H9 (cell line): ENCODE measurements at regions not wholly inside any gene's neighbourhood (a gene's known extent, or its start where the extent isn't known, plus 50 kb on each side); places are given as distances from the start of the nearest gene placed in this dataset.

ENCODE experiments used
- DNase-seq: peaks from one replicate; pipeline ENCODE4 v3.0.0-alpha.2; 2017
- H2AFZ ChIP-seq: one replicate; pipeline ENCODE4 v1.6.1; 2013; ENCODE audit warnings: mild to moderate bottlenecking, low read length, control low read depth, moderate library complexity
- H2AK5ac ChIP-seq: 2 replicates; pipeline ENCODE4 v1.6.1; 2013; ENCODE audit warnings: low read length, control low read depth, mixed read lengths; ENCODE audit not compliant: insufficient read length
- H2BK120ac ChIP-seq: one replicate; pipeline ENCODE4 v1.6.1; 2013; ENCODE audit warnings: low read depth, mild to moderate bottlenecking, low read length, control low read depth, inconsistent platforms; ENCODE audit not compliant: poor library complexity, severe bottlenecking
- H2BK12ac ChIP-seq: 2 replicates; pipeline ENCODE4 v1.6.1; 2013; ENCODE audit warnings: low read length, control low read depth, mixed read lengths, low read depth; ENCODE audit not compliant: insufficient read length
- H2BK15ac ChIP-seq: 2 replicates; pipeline ENCODE4 v1.6.1; 2013; ENCODE audit warnings: low read depth, low read length, control low read depth
- H2BK20ac ChIP-seq: one replicate; pipeline ENCODE4 v1.6.1; 2013; ENCODE audit warnings: low read depth, mild to moderate bottlenecking, low read length, control low read depth, inconsistent platforms; ENCODE audit not compliant: poor library complexity, severe bottlenecking
- H2BK5ac ChIP-seq: 2 replicates; pipeline ENCODE4 v1.6.1; 2013; ENCODE audit warnings: low read length, control low read depth, mixed read lengths; ENCODE audit not compliant: insufficient read length
- H3K14ac ChIP-seq: 2 replicates; pipeline ENCODE4 v1.6.1; 2013; ENCODE audit warnings: low read length, control low read depth; ENCODE audit not compliant: insufficient read depth
- H3K18ac ChIP-seq: 2 replicates; pipeline ENCODE4 v1.6.1; 2013; ENCODE audit warnings: low read depth, mild to moderate bottlenecking, mixed read lengths, low read length, control low read depth; ENCODE audit not compliant: insufficient read length
- H3K23ac ChIP-seq: 2 replicates; pipeline ENCODE4 v1.6.1; 2013; ENCODE audit warnings: low read length, control low read depth, mixed read lengths, low read depth; ENCODE audit not compliant: insufficient read length
- H3K23me2 ChIP-seq: 2 replicates; pipeline ENCODE4 v1.6.1; 2013; ENCODE audit warnings: low read depth, mild to moderate bottlenecking, mixed read lengths, low read length, control low read depth; ENCODE audit not compliant: insufficient read length, poor library complexity, severe bottlenecking
- H3K27ac ChIP-seq: 2 replicates; pipeline ENCODE4 v1.5.1; 2013; ENCODE audit warnings: low read length, control low read depth, mixed read lengths, low read depth; ENCODE audit not compliant: insufficient read length
- H3K27me3 ChIP-seq: 2 replicates; pipeline ENCODE4 v1.6.1; 2013; ENCODE audit warnings: low read length, control low read depth, inconsistent platforms; ENCODE audit not compliant: insufficient read depth
- H3K4ac ChIP-seq: 2 replicates; pipeline ENCODE4 v1.6.1; 2013; ENCODE audit warnings: low read depth, mild to moderate bottlenecking, control low read depth, inconsistent platforms, low read length, moderate library complexity
- H3K4me1 ChIP-seq: 2 replicates; pipeline ENCODE4 v1.6.1; 2013; ENCODE audit warnings: low read length, control low read depth, inconsistent platforms; ENCODE audit not compliant: insufficient read depth
- H3K4me2 ChIP-seq: 2 replicates; pipeline ENCODE4 v1.6.1; 2013; ENCODE audit warnings: low read length, control low read depth, mixed read lengths; ENCODE audit not compliant: insufficient read length, insufficient read depth
- H3K56ac ChIP-seq: 2 replicates; pipeline ENCODE4 v1.6.1; 2013; ENCODE audit warnings: low read depth, mild to moderate bottlenecking, mixed read lengths, low read length, control low read depth; ENCODE audit not compliant: insufficient read length
- H3K79me1 ChIP-seq: 2 replicates; pipeline ENCODE4 v1.6.1; 2013; ENCODE audit warnings: low read depth, mild to moderate bottlenecking, moderate library complexity, low read length, control low read depth, inconsistent platforms; ENCODE audit not compliant: insufficient read depth, poor library complexity, severe bottlenecking
- H3K79me2 ChIP-seq: 2 replicates; pipeline ENCODE4 v1.6.1; 2013; ENCODE audit warnings: low read length, control low read depth, inconsistent platforms; ENCODE audit not compliant: insufficient read depth
- H3K9ac ChIP-seq: 2 replicates; pipeline ENCODE4 v1.6.1; 2013; ENCODE audit warnings: low read length, control low read depth, mixed read lengths; ENCODE audit not compliant: insufficient read length; ENCODE audit errors: extremely low read depth
- H3K9me3 ChIP-seq: one replicate; pipeline ENCODE4 v1.6.1; 2013; ENCODE audit warnings: low read depth, low read length, inconsistent platforms; ENCODE audit not compliant: control insufficient read depth
- H3T11ph ChIP-seq: one replicate; pipeline ENCODE4 v1.6.1; 2013; ENCODE audit warnings: mild to moderate bottlenecking, low read length, control low read depth, inconsistent platforms
- H4K20me1 ChIP-seq: one replicate; pipeline ENCODE4 v1.6.1; 2013; ENCODE audit not compliant: control insufficient read depth, insufficient read length, insufficient read depth
- H4K5ac ChIP-seq: 2 replicates; pipeline ENCODE4 v1.6.1; 2013; ENCODE audit warnings: low read depth, mild to moderate bottlenecking, mixed read lengths, low read length, control low read depth; ENCODE audit not compliant: insufficient read length
- H4K8ac ChIP-seq: replicated peaks from 2 replicates; pipeline ENCODE4 v1.6.1; 2013; ENCODE audit warnings: low read length, control low read depth, mixed read lengths, low read depth; ENCODE audit not compliant: insufficient read length
- H4K91ac ChIP-seq: 2 replicates; pipeline ENCODE4 v1.6.1; 2013; ENCODE audit warnings: low read depth, mild to moderate bottlenecking, moderate library complexity, mixed read lengths, low read length, control low read depth; ENCODE audit not compliant: insufficient read length
- H3K27ac Mint-ChIP-seq, 3 experiments: 2 replicates in 2 of 3; 3 replicates in 1 of 3; pipeline ENCODE4 v1.8.0; 2020 to 2021; ENCODE audit warnings: mixed read lengths in 3 of 3, mild to moderate bottlenecking in 1 of 3, moderate library complexity in 1 of 3
- H3K27me3 Mint-ChIP-seq: 2 replicates; pipeline ENCODE4 v1.8.0; 2021; ENCODE audit warnings: low read depth, mild to moderate bottlenecking, moderate library complexity, mixed read lengths
- H3K36me3 Mint-ChIP-seq, 3 experiments: 2 replicates in 2 of 3; 3 replicates in 1 of 3; pipeline ENCODE4 v1.8.0; 2020 to 2021; ENCODE audit warnings: low read depth in 3 of 3, mixed read lengths in 3 of 3; ENCODE audit not compliant: insufficient read depth in 1 of 3
- H3K4me1 Mint-ChIP-seq, 2 experiments: 2 replicates each; pipeline ENCODE4 v1.8.0; 2020; ENCODE audit warnings: mixed read lengths in 2 of 2
- H3K4me3 Mint-ChIP-seq, 2 experiments: 2 replicates in 1 of 2; 3 replicates in 1 of 2; pipeline ENCODE4 v1.8.0; 2020 to 2021; ENCODE audit warnings: mild to moderate bottlenecking in 2 of 2, mixed read lengths in 2 of 2, moderate library complexity in 1 of 2
- H3K9me3 Mint-ChIP-seq, 2 experiments: 2 replicates in 1 of 2; 3 replicates in 1 of 2; pipeline ENCODE4 v1.8.0; 2020; ENCODE audit warnings: mild to moderate bottlenecking in 2 of 2, mixed read lengths in 2 of 2, moderate library complexity in 1 of 2
- CTCF ChIP-seq: fragments of 200-600 bp; sonication (generic); conservative IDR thresholded peaks from 3 replicates; pipeline ENCODE4 v1.8.0; 2021; ENCODE audit warnings: antibody characterized with exemption, mild to moderate bottlenecking
- WGBS: extraction: QIAGEN DNeasy Blood & Tissue Kit; methylation state at CpG from one replicate; pipeline ENCODE4 v1.1.7; 2013; ENCODE audit warnings: missing lambda C conversion rate, low lambda C conversion rate, mixed read lengths; ENCODE audit not compliant: insufficient read length; ENCODE audit errors: extremely low coverage; 5-methylcytosine and 5-hydroxymethylcytosine counted together

GRCh38 chrX:134144231-134144630 is 92.8 kb upstream of the CCDC160 start:
- H3K4me1 ChIP-seq: no peaks in the 10 kb centered on the region

More at GRCh38 chrX:134144231-134144630, 92.8 kb upstream of the CCDC160 start:
- H2BK20ac ChIP-seq: no peak overlapping the region
- no peak overlapping the region for H2BK15ac ChIP-seq
- H3K56ac ChIP-seq: no peak overlapping the region
- no peak overlapping the region for H4K91ac ChIP-seq
- H3K18ac ChIP-seq: no peak overlapping the region
- no peak overlapping the region for H2AK5ac ChIP-seq
- no peak overlapping the region for H2BK5ac ChIP-seq
- no peak overlapping the region for H3T11ph ChIP-seq
- H3K23ac ChIP-seq: no peak overlapping the region
- no peak overlapping the region for H2AFZ ChIP-seq
- H4K20me1 ChIP-seq: no peaks in the 10 kb centered on the region
- H3K27ac ChIP-seq: no peak overlapping the region
- no peak overlapping the region for H3K14ac ChIP-seq
- H3K4ac ChIP-seq: no peak overlapping the region
- no peaks in the 10 kb centered on the region for H3K23me2 ChIP-seq
- no peak for DNase-seq
- no peak overlapping the region for H4K8ac ChIP-seq
- no peaks in the 10 kb centered on the region for H3K27me3 ChIP-seq
- peak; percentile 62; the same call in 2 of the 3 replicates for TF ChIP-seq CTCF
- Mint-ChIP-seq H3K36me3 (no peaks in the 10 kb centered on the region), H3K4me1 (peaks cover under 1% of the 10 kb centered on the region in 2 experiments; a peak in 2 of 4 replicates), H3K4me3 (no peak overlapping the region), H3K9me3 (peaks cover 0 to 8% of the 10 kb centered on the region in 2 experiments; a peak in 1 of 5 replicates), H3K27me3 (no peaks in the 10 kb centered on the region), H3K27ac (no peak overlapping the region)
- H3K4me2 ChIP-seq: no peak overlapping the region
- H4K5ac ChIP-seq: no peak overlapping the region
- no peak overlapping the region for H2BK120ac ChIP-seq
- WGBS: no CpG with 5 or more reads among the region's 1 CpG
- no peaks in the 10 kb centered on the region for H3K79me2 ChIP-seq
- no peak overlapping the region for H2BK12ac ChIP-seq
- no peaks in the 10 kb centered on the region for H3K79me1 ChIP-seq
- H3K9me3 ChIP-seq: no peaks in the 10 kb centered on the region
- no peak overlapping the region for H3K9ac ChIP-seq
